ENCODE measurements at regions not wholly inside any gene's neighbourhood (a gene's known extent, or its start where the extent isn't known, plus 50 kb on each side); places are given as distances from the start of the nearest gene placed in this dataset.

DNA sequence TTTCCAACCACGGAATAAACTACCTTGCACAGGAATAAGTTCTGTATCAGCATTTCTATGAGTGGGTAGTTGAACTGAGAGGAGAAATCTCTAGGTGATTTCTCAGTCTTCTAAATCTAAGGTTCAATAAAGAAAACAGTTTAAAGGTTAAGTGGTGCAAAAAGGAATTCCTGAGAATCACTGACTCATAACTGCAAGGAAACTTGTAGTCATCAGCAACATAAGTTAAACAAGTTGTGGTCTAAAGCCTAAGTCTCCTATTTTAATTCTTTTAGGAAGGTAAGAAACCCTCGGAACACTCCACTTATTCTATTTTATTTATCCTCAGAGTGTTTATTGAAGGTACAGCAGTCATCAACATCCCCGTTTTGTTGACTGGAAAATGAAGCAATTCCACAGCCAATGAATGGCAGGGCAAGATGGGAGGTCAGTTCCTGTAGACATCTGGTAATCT lies 92.4 kb upstream of the PIK3CG start:
- Histone ChIP-seq H3K4me3 (no peak overlapping the region), H3K36me3 (no peaks in the 10 kb centered on the region), H3K9me3 (no peaks in the 10 kb centered on the region), H3K27ac (peak overlapping the region in 1 of 4 donors; percentile 5), H3K27me3 (no peaks in the 10 kb centered on the region), H3K4me1 (peaks cover 0 to 31% (median 3%) of the 10 kb centered on the region in 3 donors)
- TF ChIP-seq POLR2AphosphoS5 (IDR thresholded peaks at IDR 0.05), result peak; percentile 55
- TF ChIP-seq, protein P1, sequence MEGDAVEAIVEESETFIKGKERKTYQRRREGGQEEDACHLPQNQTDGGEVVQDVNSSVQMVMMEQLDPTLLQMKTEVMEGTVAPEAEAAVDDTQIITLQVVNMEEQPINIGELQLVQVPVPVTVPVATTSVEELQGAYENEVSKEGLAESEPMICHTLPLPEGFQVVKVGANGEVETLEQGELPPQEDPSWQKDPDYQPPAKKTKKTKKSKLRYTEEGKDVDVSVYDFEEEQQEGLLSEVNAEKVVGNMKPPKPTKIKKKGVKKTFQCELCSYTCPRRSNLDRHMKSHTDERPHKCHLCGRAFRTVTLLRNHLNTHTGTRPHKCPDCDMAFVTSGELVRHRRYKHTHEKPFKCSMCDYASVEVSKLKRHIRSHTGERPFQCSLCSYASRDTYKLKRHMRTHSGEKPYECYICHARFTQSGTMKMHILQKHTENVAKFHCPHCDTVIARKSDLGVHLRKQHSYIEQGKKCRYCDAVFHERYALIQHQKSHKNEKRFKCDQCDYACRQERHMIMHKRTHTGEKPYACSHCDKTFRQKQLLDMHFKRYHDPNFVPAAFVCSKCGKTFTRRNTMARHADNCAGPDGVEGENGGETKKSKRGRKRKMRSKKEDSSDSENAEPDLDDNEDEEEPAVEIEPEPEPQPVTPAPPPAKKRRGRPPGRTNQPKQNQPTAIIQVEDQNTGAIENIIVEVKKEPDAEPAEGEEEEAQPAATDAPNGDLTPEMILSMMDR (IDR thresholded peaks at IDR 0.05), result no peak
- 34 to 68% methylated on average over 2 to 3 of the region's 3 CpGs for WGBS, 2 donors (ENCODE audit: low coverage in 1 of 2)
- no peak for ATAC-seq

DNA sequence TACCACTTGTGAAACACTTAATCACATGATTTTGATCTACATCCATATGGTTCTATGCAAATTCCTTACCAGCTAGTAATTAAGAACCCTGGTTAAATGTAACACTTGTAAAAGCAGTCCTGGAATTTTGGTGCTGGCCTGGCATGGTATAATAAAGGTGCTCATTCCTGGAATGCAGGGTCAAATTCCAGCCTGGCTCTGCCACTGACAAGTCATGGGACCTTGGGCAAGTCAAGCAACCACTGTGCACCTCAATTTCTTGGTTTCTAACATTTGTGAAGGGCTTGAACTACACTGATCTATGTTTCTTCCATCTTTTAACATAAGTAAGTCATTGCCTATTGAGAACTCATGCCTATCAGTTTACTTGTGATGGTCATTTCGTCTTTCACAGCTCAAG lies 91.9 kb upstream of the PIK3CG start:
- no peak overlapping the region for H3K27ac ChIP-seq
- ATAC-seq, result no peak
- no peak overlapping the region for H3K4me3 ChIP-seq
- peaks cover 0 to 25% (median 3%) of the 10 kb centered on the region in 3 donors for H3K4me1 ChIP-seq
- no peaks in the 10 kb centered on the region for H3K9me3 ChIP-seq
- H3K27me3 ChIP-seq, result no peaks in the 10 kb centered on the region
- TF ChIP-seq POLR2AphosphoS5 (IDR thresholded peaks at IDR 0.05), result no peak
- TF ChIP-seq, protein P1 (IDR thresholded peaks at IDR 0.05), result no peak
- no peaks in the 10 kb centered on the region for H3K36me3 ChIP-seq
- WGBS, 2 donors (ENCODE audit: low coverage in 1 of 2), result 82 to 100% methylated on average over 1 of the region's 1 CpG

DNA sequence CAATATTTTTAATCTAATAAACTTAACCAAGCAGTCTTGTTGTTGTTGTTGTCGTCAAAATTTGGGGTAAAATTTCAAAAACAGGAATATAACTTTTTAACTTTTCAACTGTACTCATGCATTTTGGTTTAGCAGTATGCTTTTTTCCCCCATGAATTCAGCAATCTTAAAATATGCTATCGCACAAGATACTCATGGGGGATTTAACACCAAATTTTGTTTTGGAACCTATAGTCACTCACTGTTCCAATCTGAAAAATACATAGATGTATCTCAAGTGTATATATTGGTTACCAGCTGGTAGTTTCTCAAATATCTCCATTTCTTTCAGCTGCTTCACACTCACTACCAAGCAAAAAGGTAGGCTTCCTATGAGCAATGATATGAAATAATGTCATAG lies 91.4 kb upstream of the PIK3CG start:
- no peak overlapping the region for H3K4me3 ChIP-seq
- H3K36me3 ChIP-seq, result no peaks in the 10 kb centered on the region
- ATAC-seq, result no peak
- TF ChIP-seq POLR2A (IDR thresholded peaks at IDR 0.05), result no peak
- TF ChIP-seq, protein P1 (IDR thresholded peaks at IDR 0.05), result no peak
- TF ChIP-seq POLR2AphosphoS5 (IDR thresholded peaks at IDR 0.05), result no peak
- TF ChIP-seq EP300 (IDR thresholded peaks at IDR 0.05), result no peak
- no peak overlapping the region for H3K27ac ChIP-seq
- no peaks in the 10 kb centered on the region for H3K9me3 ChIP-seq
- 92 to 93% methylated on average over 2 of the region's 2 CpGs for WGBS, 2 donors (ENCODE audit: low coverage in 1 of 2)
- H3K27me3 ChIP-seq, result no peaks in the 10 kb centered on the region
- peaks cover 0 to 20% (median 0%) of the 10 kb centered on the region in 3 donors for H3K4me1 ChIP-seq

DNA sequence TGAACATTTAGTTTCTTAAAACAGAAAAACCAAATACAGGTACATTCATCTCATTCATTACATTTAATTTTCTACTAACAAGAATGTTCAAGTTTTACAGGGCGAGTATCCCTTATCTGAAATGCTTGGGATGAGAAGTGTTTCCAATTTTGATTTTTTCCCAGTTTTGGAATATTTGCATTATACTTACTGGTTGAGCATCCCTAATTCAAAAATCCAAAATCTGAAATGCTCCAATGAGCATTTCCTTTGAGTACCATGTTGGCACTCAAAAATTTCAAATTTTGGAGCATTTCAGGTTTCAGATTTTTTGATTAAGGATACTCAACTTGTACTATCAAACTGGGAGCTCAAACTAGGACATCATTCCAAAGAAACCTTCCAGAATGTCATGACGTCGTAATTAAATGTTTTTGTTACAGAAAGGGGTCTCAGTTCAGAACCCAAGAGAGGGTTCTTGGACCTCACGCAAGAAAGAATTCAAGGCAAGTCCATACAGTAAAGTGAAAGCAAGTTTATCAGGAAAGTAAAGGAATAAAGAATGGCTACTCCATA lies 90.8 kb upstream of the PIK3CG start:
- 86 to 90% methylated on average over 1 to 4 of the region's 4 CpGs for WGBS, 2 donors (ENCODE audit: low coverage in 1 of 2)
- Histone ChIP-seq H3K4me1 (peaks cover 0 to 16% (median 0%) of the 10 kb centered on the region in 3 donors), H3K4me3 (no peak overlapping the region), H3K9me3 (no peaks in the 10 kb centered on the region), H3K27ac (no peak overlapping the region), H3K27me3 (no peaks in the 10 kb centered on the region), H3K36me3 (no peaks in the 10 kb centered on the region)
- no peak for ATAC-seq
- TF ChIP-seq POLR2AphosphoS5 (IDR thresholded peaks at IDR 0.05), result no peak
- TF ChIP-seq, protein P1 (IDR thresholded peaks at IDR 0.05), result no peak
- no peak for TF ChIP-seq EP300 (IDR thresholded peaks at IDR 0.05)
- TF ChIP-seq POLR2A (IDR thresholded peaks at IDR 0.05), result no peak

DNA sequence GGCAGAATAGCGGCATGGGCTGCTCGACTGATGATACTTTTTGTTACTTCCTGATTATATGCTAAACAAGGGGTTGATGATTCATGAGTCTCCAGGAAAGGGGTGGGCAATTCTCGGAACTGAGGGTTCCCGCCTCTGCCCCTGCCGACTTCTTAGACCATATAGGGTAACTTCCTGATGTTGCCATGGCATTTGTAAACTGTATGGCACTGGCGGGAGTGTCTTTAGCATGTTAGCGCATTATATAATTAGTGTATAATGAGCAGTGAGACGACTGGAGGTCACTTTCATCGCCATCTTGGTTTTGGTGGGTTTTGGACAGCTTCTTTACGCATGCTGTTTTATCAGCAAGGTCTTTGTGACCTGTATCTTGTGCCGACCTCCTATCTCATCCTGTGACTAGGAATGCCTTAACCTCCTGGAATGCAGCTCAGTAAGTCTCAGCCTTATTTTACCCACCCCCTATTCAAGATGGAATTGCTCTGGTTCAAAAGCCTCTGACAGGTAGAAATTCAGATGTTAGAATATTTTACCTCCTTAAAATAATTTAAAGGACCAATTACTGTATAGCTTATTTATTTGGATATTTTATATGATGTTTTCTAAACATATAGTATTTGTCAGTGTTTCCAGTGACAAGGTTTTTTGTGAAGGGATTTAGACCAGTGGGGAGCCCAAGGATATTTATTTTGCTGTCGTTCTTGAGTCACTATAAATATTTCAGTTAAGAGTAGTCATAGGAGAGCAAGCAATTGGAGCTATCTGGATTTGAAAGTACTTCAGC lies 90.1 kb upstream of the PIK3CG start:
- peaks cover 0 to 11% (median 0%) of the 10 kb centered on the region in 3 donors for H3K4me1 ChIP-seq
- TF ChIP-seq POLR2AphosphoS5 (IDR thresholded peaks at IDR 0.05) (no peak), EP300 (IDR thresholded peaks at IDR 0.05) (no peak), POLR2A (IDR thresholded peaks at IDR 0.05) (no peak)
- TF ChIP-seq, protein P1 (IDR thresholded peaks at IDR 0.05), result no peak
- H3K27ac ChIP-seq, result no peak overlapping the region
- H3K9me3 ChIP-seq, result no peaks in the 10 kb centered on the region
- no peak for ATAC-seq
- H3K36me3 ChIP-seq, result no peaks in the 10 kb centered on the region
- no peaks in the 10 kb centered on the region for H3K27me3 ChIP-seq
- H3K4me3 ChIP-seq, result no peak overlapping the region
- 74 to 80% methylated on average over 8 to 9 of the region's 12 CpGs for WGBS, 2 donors (ENCODE audit: low coverage in 1 of 2)

Data from gastroesophageal sphincter (tissue), 4 donors.